GM12878 (cell line): ENCODE measurements at regions not wholly inside any gene's neighbourhood (a gene's known extent, or its start where the extent isn't known, plus 50 kb on each side); places are given as distances from the start of the nearest gene placed in this dataset.
A peak's percentile ranks its signal among the peaks of the same experiment; 100 is the strongest.

Source experiments
- ASH2L ChIP-seq: fragments of 300-600, 200-600 bp; sonication (generic); IDR thresholded peaks from 2 replicates; pipeline ENCODE4 v1.6.1; 2017; ENCODE audit warnings: low read depth, mild to moderate bottlenecking, borderline replicate concordance
- BMI1 ChIP-seq: fragments of 450-650 bp; IDR thresholded peaks from 2 replicates; pipeline ENCODE4 v1.6.1; 2016; ENCODE audit warnings: mild to moderate bottlenecking, moderate library complexity, borderline replicate concordance
- BRCA1 ChIP-seq: IDR thresholded peaks from 2 replicates; pipeline ENCODE4 v1.6.1; 2011; ENCODE audit warnings: low read depth, low read length, improper control_type of control experiment
- CBX3 ChIP-seq: fragments of 200-600 bp; sonication (generic); IDR thresholded peaks from 2 replicates; pipeline ENCODE4 v1.6.1; 2016; ENCODE audit warnings: low read depth, borderline replicate concordance
- EGR1 ChIP-seq, 2 experiments: IDR thresholded peaks; 1 replicate in 1 of 2; 2 replicates in 1 of 2; pipeline ENCODE4 v1.6.1; 2011 to 2012; ENCODE audit warnings: low read depth in 2 of 2, low read length in 2 of 2, borderline replicate concordance in 1 of 2, mild to moderate bottlenecking in 1 of 2, moderate library complexity in 1 of 2
- ESRRA ChIP-seq: IDR thresholded peaks from 2 replicates; pipeline ENCODE4 v1.6.1; 2012; ENCODE audit warnings: mild to moderate bottlenecking, low read length, improper control_type of control experiment
- GATAD2B ChIP-seq: fragments of 450-650 bp; conservative IDR thresholded peaks from 2 replicates; pipeline ENCODE4 v1.6.1; 2017; ENCODE audit warnings: low read depth, mild to moderate bottlenecking, moderate library complexity
- HDAC2 ChIP-seq: fragments of 200-600 bp; sonication (generic); IDR thresholded peaks from 2 replicates; pipeline ENCODE4 v1.6.1; 2017
- HDGF ChIP-seq: fragments of 450-650 bp; IDR thresholded peaks from 2 replicates; pipeline ENCODE4 v1.6.1; 2016; ENCODE audit warnings: antibody characterized with exemption
- KLF5 ChIP-seq: fragments of 450-650 bp; IDR thresholded peaks from 2 replicates; pipeline ENCODE4 v1.6.1; 2014; ENCODE audit warnings: mild to moderate bottlenecking; ENCODE audit not compliant: partially characterized antibody
- MEF2B ChIP-seq: fragments of 450-650 bp; IDR thresholded peaks from 2 replicates; pipeline ENCODE4 v1.6.1; 2018; ENCODE audit warnings: mild to moderate bottlenecking, moderate library complexity; ENCODE audit not compliant: partially characterized antibody, poor library complexity, severe bottlenecking
- MTA3 ChIP-seq: IDR thresholded peaks from 2 replicates; pipeline ENCODE4 v1.6.1; 2012; ENCODE audit warnings: low read length, inconsistent platforms, borderline replicate concordance
- MYB ChIP-seq: fragments of 150-350 bp; IDR thresholded peaks from 2 replicates; pipeline ENCODE4 v1.6.1; 2014; ENCODE audit warnings: mild to moderate bottlenecking, low read depth, low read length, borderline replicate concordance
- NBN ChIP-seq: fragments of 450-650 bp; IDR thresholded peaks from 2 replicates; pipeline ENCODE4 v1.6.1; 2016
- NR2C2 ChIP-seq: IDR thresholded peaks from 2 replicates; pipeline ENCODE4 v1.6.1; 2011; ENCODE audit warnings: borderline replicate concordance, low read depth; ENCODE audit not compliant: control insufficient read depth, insufficient read length
- PML ChIP-seq: IDR thresholded peaks from 2 replicates; pipeline ENCODE4 v1.6.1; 2012; ENCODE audit warnings: low read length, inconsistent platforms
- RBBP5 ChIP-seq: fragments of 200-600 bp; sonication (generic); conservative IDR thresholded peaks from 2 replicates; pipeline ENCODE4 v1.6.1; 2016
- RFX5 ChIP-seq: IDR thresholded peaks from 2 replicates; pipeline ENCODE4 v1.6.1; 2011; ENCODE audit warnings: low read depth, low read length, improper control_type of control experiment
- SMARCA5 ChIP-seq: fragments of 450-650 bp; IDR thresholded peaks from 2 replicates; pipeline ENCODE4 v1.6.1; 2017; ENCODE audit warnings: mild to moderate bottlenecking
- SMC3 ChIP-seq: IDR thresholded peaks from 2 replicates; pipeline ENCODE4 v1.6.1; 2011; ENCODE audit warnings: low read length, improper control_type of control experiment, borderline replicate concordance
- SUZ12 ChIP-seq: fragments of 200-600 bp; sonication (generic); IDR thresholded peaks from one replicate; pipeline ENCODE4 v1.6.1; 2018; ENCODE audit warnings: antibody characterized with exemption, mild to moderate bottlenecking; ENCODE audit not compliant: unreplicated experiment
- TF ChIP-seq, protein P1 (sequence below): fragments of 450-650 bp; IDR thresholded peaks from 2 replicates; pipeline ENCODE4 v1.6.1; 2017; ENCODE audit warnings: mild to moderate bottlenecking, moderate library complexity
- TF ChIP-seq, protein P2 (sequence below): IDR thresholded peaks from 2 replicates; pipeline ENCODE4 v1.6.1; 2011; ENCODE audit warnings: mild to moderate bottlenecking, low read depth, low read length, moderate library complexity; ENCODE audit not compliant: insufficient replicate concordance

GRCh38 chr6:84450018-84450417 lies 222.6 kb upstream of the CEP162 start (continued):
- TF ChIP-seq MYB, result no peak
- TF ChIP-seq SUZ12, result no peak
- no peak for TF ChIP-seq NR2C2
- no peak for TF ChIP-seq CBX3
- TF ChIP-seq KLF5, result no peak
- TF ChIP-seq BMI1, result peak; percentile 64; the same call in 1 of the 2 replicates
- no peak for TF ChIP-seq HDAC2
- TF ChIP-seq, protein P1, sequence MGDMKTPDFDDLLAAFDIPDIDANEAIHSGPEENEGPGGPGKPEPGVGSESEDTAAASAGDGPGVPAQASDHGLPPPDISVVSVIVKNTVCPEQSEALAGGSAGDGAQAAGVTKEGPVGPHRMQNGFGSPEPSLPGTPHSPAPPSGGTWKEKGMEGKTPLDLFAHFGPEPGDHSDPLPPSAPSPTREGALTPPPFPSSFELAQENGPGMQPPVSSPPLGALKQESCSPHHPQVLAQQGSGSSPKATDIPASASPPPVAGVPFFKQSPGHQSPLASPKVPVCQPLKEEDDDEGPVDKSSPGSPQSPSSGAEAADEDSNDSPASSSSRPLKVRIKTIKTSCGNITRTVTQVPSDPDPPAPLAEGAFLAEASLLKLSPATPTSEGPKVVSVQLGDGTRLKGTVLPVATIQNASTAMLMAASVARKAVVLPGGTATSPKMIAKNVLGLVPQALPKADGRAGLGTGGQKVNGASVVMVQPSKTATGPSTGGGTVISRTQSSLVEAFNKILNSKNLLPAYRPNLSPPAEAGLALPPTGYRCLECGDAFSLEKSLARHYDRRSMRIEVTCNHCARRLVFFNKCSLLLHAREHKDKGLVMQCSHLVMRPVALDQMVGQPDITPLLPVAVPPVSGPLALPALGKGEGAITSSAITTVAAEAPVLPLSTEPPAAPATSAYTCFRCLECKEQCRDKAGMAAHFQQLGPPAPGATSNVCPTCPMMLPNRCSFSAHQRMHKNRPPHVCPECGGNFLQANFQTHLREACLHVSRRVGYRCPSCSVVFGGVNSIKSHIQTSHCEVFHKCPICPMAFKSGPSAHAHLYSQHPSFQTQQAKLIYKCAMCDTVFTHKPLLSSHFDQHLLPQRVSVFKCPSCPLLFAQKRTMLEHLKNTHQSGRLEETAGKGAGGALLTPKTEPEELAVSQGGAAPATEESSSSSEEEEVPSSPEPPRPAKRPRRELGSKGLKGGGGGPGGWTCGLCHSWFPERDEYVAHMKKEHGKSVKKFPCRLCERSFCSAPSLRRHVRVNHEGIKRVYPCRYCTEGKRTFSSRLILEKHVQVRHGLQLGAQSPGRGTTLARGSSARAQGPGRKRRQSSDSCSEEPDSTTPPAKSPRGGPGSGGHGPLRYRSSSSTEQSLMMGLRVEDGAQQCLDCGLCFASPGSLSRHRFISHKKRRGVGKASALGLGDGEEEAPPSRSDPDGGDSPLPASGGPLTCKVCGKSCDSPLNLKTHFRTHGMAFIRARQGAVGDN, result no peak
- no peak for TF ChIP-seq EGR1 (IDR thresholded peaks at IDR 0.05; ENCODE audit: borderline replicate concordance in 1 of 2, low read depth in 2 of 2, low read length in 2 of 2)
- TF ChIP-seq SMARCA5, result no peak
- TF ChIP-seq ESRRA, result no peak
- no peak for TF ChIP-seq GATAD2B
- no peak for TF ChIP-seq ASH2L
- TF ChIP-seq RBBP5, result no peak
- TF ChIP-seq HDGF, result no peak
- no peak for TF ChIP-seq RFX5
- 0 out of 2 replicates have a peak, but pooled peaks have one; percentile 14 for TF ChIP-seq NBN
- no peak for TF ChIP-seq BRCA1
- no peak for TF ChIP-seq SMC3
- peak; percentile 57 for TF ChIP-seq MEF2B
- no peak for TF ChIP-seq PML
- TF ChIP-seq MTA3, result no peak
- TF ChIP-seq, protein P2, sequence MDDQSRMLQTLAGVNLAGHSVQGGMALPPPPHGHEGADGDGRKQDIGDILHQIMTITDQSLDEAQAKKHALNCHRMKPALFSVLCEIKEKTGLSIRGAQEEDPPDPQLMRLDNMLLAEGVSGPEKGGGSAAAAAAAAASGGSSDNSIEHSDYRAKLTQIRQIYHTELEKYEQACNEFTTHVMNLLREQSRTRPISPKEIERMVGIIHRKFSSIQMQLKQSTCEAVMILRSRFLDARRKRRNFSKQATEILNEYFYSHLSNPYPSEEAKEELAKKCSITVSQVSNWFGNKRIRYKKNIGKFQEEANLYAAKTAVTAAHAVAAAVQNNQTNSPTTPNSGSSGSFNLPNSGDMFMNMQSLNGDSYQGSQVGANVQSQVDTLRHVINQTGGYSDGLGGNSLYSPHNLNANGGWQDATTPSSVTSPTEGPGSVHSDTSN, result no peak
